ENCODE measurements at regions not wholly inside any gene's neighbourhood (a gene's known extent, or its start where the extent isn't known, plus 50 kb on each side); places are given as distances from the start of the nearest gene placed in this dataset.

GRCh38 chr9:31629292-31629691 is 755.2 kb upstream of the ACO1 start:
- no peak for DNase-seq (ENCODE audit: low read depth in 2 of 2)

- DNase-seq (ENCODE audit: low read depth in 2 of 2), result no peak
Observed at GRCh38 chr9:31637265-31637664, 747.2 kb upstream of the ACO1 start.

- DNase-seq (ENCODE audit: low read depth in 2 of 2), result no peak
Observed at GRCh38 chr9:31637861-31638260, 746.6 kb upstream of the ACO1 start.

GRCh38 chr9:31639451-31639850 is 745.0 kb upstream of the ACO1 start:
- DNase-seq (ENCODE audit: low read depth in 2 of 2), result no peak

- no peak for DNase-seq (ENCODE audit: low read depth in 2 of 2)
Observed at GRCh38 chr9:31669311-31669710, 715.1 kb upstream of the ACO1 start.

- DNase-seq (ENCODE audit: low read depth in 2 of 2), result no peak
Observed at GRCh38 chr9:31671011-31671410, 713.4 kb upstream of the ACO1 start.

GRCh38 chr9:31674264-31674663 is 710.2 kb upstream of the ACO1 start:
- no peak for DNase-seq (ENCODE audit: low read depth in 2 of 2)

GRCh38 chr9:31677415-31677814 is 707.0 kb upstream of the ACO1 start:
- no peak for DNase-seq (ENCODE audit: low read depth in 2 of 2)

- DNase-seq (ENCODE audit: low read depth in 2 of 2), result no peak
Observed at GRCh38 chr9:31677877-31678276, 706.6 kb upstream of the ACO1 start.

- no peak for DNase-seq (ENCODE audit: low read depth in 2 of 2)
Observed at GRCh38 chr9:31683116-31683515, 701.3 kb upstream of the ACO1 start.

GRCh38 chr9:31697956-31698355 is 686.5 kb upstream of the ACO1 start:
- no peak for DNase-seq (ENCODE audit: low read depth in 2 of 2)

GRCh38 chr9:31699836-31700235 is 684.6 kb upstream of the ACO1 start:
- DNase-seq (ENCODE audit: low read depth in 2 of 2), result no peak

- DNase-seq (ENCODE audit: low read depth in 2 of 2), result no peak
Observed at GRCh38 chr9:31700252-31701045, 684.0 kb upstream of the ACO1 start.

- no peak for DNase-seq (ENCODE audit: low read depth in 2 of 2)
Observed at GRCh38 chr9:31702957-31703356, 681.5 kb upstream of the ACO1 start.

- no peak for DNase-seq (ENCODE audit: low read depth in 2 of 2)
Observed at GRCh38 chr9:31715250-31715649, 669.2 kb upstream of the ACO1 start.

- DNase-seq (ENCODE audit: low read depth in 2 of 2), result no peak
Observed at GRCh38 chr9:31719262-31719661, 665.2 kb upstream of the ACO1 start.

GRCh38 chr9:31730398-31730797 is 654.0 kb upstream of the ACO1 start:
- no peak for DNase-seq (ENCODE audit: low read depth in 2 of 2)

GRCh38 chr9:31733166-31733565 is 651.3 kb upstream of the ACO1 start:
- no peak for DNase-seq (ENCODE audit: low read depth in 2 of 2)

GRCh38 chr9:31736581-31737179 is 647.8 kb upstream of the ACO1 start:
- no peak for DNase-seq (ENCODE audit: low read depth in 2 of 2)

GRCh38 chr9:31740705-31741104 is 643.7 kb upstream of the ACO1 start:
- no peak for DNase-seq (ENCODE audit: low read depth in 2 of 2)

GRCh38 chr9:31744589-31744988 is 639.9 kb upstream of the ACO1 start:
- DNase-seq (ENCODE audit: low read depth in 2 of 2), result no peak

GRCh38 chr9:31745468-31745867 is 639.0 kb upstream of the ACO1 start:
- no peak for DNase-seq (ENCODE audit: low read depth in 2 of 2)

GRCh38 chr9:31745886-31746285 is 638.6 kb upstream of the ACO1 start:
- DNase-seq (ENCODE audit: low read depth in 2 of 2), result no peak

GRCh38 chr9:31753756-31754155 is 630.7 kb upstream of the ACO1 start:
- no peak for DNase-seq (ENCODE audit: low read depth in 2 of 2)

Data from stimulated activated CD4-positive, alpha-beta T cell treated with anti-CD3 and anti-CD28 coated beads, Interleukin-12 subunit alpha, Interleukin-12 subunit beta, amount 100 ng/mL, for 24 hours (primary cell).